NCI-H524 (cell line): ENCODE measurements at regions not wholly inside any gene's neighbourhood (a gene's known extent, or its start where the extent isn't known, plus 50 kb on each side); places are given as distances from the start of the nearest gene placed in this dataset.
"Not testable (repeated sequence)": the region's sequence is repeated elsewhere in the genome, so short reads cannot be mapped to it uniquely, and the experiment has no call there.

Experiments used
- DNase-seq, 2 experiments: peaks; one replicate each; lab custom pipeline; 2025; lab: John Stamatoyannopoulos, UW

DNA sequence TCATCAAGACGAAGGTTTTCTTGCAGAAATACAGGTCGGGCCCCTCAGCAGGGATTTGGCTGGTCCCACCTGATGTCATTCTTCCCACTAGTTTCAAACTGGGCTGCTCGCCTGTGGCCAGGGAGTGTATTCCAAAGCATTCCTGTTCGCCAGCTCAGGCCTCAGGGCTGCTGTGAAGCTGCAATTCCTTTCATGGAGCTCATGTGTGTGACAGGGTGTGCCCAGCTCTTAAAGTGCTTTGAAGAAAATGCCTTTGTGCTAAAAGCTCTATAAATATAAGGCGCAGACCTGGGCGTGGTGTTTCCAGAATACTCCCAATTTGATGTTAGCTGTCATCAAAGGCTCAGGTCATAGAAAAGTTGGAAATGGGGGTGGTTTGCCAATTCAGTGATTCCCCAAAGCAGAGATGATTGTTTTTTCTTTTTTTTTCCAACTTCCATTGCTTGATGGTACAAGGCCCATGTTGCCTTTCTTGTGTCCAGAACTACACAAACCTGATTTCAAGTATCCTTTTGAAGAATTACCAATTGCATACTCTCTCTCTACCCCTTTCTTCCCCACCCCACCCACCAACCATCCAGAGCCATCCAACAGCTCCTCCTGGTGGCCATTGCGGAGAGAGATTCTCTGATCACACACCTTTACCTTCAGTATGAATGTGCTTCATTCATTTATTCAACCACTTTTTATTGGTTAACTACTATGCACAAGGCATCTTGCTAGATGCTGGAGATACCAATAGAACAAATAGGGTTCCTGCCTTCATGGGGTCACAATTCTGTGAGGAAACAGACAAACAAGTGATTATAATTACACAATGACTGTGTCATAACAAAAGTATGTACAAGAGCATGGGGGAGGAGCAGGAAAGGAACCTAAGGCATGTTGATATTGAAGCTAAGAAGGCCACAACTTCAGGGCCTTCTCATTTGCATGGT is 297.3 kb upstream of the LYZL1 start:
- peak; percentile 11 to 26 for DNase-seq

DNA sequence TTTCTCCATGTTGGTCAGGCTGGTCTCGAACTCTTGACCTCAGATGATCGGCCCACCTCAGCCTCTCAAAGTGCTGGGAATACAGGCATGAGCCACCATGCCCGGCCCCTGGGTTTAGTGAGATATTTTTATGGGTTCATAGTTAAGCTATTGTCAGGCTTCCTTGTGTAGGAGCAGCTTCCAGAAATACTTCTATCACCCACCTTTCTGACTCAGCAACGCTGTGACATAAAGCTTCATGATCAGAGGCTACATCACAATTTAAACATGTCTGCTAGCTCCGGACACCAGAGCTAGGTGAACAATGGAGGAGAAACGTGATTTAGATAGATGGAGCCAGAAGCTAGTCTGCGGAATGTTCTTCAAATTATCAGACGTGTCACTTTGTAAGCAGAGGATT is 295.8 kb upstream of the LYZL1 start:
- no peak for DNase-seq

DNA sequence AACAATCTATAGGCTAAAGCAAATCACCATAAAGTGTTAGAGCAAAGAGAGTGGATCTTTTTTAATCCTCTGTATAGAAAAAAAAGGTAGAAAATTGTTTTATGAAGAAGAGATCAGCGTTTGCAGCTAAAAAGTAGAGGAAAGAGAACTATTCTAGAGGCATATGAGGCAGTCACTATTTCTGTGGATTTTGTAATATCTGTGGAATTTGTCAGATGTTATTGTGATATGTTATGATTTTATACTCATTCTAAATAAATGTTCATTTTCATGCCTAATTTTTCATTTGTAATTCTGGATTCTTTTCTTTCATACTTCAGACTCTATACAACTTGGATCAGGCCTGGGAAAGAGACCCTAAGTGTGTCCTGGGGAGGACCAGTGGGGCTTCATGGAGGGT is 295.0 kb upstream of the LYZL1 start:
- no peak for DNase-seq

DNA sequence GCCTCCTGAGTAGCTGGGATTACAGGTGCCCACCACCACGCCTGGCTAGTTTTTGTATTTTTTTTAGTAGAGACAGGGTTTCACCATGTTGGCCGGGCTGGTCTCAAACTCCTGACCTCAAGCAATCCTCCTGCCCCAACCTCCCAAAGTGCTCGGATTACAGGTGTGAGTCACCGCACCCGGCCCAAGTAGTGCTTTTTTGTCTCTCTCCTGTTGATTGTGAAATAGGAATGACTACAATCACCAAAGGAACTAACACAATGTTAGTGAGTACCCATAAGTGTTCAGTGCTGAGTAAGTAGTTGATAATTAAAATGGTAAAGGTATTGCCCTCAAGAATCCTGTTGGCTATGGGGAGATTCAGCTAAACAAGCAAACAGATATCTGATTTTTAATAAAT is 294.1 kb upstream of the LYZL1 start:
- DNase-seq: not testable (repeated sequence)

DNA sequence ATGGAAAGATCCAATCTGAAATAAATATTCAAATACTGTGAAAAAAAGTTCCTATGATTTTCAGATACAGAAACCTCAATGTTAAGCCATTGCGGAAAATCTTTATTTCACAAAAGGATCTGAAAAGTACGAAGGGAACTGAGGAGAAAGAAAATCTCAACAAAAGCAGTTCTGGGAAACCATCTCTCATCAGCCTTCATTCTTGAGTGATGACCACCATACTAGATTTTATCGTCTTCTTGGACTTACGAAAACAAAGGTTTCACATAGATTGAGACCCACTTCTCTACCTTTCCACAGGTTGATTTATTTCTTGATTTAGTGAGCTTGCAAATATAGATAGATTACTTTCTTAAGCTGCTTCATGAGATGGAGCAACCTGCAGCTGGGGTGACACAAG is 293.4 kb upstream of the LYZL1 start:
- no peak for DNase-seq

DNA sequence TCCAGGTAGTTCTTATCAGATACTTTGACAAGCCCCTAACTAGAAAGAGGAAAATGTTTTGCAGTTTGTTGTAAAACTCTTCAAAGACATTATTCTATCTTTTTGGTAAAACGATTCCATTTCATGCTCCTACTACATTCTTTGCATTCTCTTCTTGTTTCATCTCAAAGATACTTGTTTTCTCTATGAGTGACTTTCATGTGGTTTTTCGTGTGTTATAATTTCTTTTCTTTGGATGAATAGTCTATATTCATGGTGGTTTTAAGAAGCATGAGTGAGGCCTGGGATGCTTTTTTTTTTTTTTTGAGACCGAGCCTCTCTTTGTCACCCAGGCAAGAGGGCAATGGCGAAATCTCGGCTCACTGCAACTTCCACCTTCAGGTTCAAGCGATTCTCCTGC is 292.5 kb upstream of the LYZL1 start:
- no peak for DNase-seq

DNA sequence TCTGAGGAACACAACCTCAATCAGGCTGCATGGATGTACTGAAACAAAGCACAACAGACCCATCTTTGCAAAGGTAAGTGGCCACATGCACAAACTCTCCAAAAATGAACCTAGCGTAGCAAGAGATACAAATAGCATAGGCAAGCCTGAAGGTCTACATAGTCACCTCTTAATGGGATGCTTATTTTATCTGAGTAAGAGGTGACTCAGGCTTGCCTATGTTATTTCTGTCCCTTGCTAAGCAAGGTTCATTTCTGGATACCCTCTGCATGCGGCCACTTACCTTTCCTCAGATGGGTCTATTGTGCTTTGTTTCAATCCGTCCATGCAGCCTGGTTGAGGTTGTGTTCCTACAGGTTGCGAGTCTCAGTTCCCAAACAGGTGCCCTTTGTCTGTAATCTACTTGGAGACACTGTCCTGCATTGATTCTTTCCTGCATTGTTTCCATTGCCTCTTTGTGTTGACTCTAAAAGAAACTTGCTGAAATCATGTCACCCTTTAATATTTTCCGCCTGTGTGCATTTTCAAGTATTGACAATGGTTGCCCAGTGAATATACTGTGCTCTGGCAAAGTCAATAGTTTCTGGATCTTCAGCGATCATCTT is 291.8 kb upstream of the LYZL1 start:
- no peak for DNase-seq

DNA sequence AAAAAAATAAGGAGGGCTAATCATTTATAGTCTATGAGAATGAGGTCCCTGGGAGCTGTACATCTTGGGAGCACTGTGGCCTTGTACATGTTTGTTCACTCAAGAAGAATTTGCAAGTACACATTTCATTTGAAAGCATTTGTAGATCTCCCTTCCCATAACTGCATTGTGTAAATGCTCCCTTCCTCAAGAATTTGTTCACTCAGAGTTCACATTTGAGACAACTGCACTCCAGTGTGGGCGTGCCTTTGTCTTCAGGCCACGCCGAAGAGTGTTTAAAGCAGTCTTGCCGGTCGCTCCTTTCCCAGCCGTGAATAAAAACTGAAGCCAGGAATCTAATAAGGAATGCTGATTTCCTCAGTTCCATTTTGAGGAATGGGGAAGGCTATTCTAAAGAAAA is 291.1 kb upstream of the LYZL1 start:
- DNase-seq: no peak

DNA sequence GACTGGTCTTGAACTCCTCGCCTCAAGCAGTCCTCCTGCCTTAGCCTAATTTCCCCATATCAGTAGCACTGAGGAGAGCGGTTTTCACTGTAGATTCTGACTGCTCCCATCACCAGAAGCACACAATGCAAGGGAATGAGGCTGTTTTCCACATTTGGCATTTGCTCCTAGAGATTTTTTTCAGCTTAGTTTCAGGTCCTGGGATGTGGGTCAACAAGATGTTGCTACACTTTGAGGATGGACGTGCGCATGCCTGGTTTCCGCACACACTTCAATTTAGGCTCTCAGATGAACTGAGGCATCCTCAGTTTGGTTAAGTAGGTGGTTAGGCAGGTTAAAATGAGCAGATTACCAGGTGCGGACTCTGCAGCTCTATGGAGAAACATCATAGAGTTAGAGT is 287.1 kb upstream of the LYZL1 start:
- no peak for DNase-seq

DNA sequence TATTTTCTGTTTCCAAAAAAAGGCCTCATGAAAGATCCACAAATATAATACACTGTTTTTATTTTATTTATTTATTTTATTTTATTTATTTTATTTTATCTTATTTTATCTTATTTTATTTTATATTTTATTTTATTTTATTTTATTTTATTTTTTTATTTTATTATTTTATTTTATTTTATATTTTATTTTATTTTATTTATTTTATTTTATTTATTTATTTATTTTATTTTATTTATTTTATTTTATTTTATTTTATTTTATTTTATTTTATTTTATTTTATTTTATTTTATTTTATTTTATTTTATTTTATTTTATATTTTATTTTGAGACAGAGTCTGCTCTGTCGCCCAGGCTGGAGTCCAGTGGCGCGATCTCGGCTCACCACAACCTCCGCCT is 285.9 kb upstream of the LYZL1 start:
- not testable (repeated sequence) for DNase-seq

DNA sequence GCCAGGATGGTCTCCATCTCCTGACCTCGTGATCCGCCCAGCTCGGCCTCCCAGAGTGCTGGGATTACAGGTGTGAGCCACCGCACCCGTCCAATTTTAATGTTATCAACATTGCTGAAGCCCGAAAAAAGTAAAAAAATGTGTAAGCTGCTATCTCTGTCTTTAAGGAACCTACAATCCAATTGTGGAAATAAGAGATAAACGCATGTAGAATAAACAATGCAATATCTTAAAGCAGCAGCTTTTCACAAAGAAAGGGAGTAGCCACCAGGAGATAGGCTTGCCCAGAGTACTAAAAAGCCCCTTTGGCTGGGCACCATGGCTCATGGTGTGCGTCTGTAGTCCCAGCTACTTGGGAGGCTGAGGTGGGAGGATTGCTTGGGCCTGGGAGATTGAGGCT is 282.9 kb upstream of the LYZL1 start:
- no peak for DNase-seq

DNA sequence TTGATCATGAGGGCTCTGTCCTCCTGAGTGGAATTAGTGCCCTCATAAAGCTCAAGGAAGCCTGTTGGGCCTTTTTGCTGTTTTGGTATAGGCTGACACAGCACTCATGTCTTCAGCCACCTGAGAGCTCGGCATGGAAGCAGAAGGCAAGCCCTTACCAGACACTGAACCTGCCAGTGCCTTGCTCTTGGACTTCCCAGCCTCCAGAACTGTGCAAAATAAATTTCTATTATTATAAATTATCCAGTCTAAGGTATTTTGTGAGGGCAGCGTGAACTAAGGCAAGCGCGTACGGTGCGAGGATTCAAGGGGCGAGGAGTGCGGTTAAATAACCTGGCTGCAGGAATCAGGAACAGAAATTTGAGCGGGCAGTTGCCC is 281.5 kb upstream of the LYZL1 start:
- no peak for DNase-seq

DNA sequence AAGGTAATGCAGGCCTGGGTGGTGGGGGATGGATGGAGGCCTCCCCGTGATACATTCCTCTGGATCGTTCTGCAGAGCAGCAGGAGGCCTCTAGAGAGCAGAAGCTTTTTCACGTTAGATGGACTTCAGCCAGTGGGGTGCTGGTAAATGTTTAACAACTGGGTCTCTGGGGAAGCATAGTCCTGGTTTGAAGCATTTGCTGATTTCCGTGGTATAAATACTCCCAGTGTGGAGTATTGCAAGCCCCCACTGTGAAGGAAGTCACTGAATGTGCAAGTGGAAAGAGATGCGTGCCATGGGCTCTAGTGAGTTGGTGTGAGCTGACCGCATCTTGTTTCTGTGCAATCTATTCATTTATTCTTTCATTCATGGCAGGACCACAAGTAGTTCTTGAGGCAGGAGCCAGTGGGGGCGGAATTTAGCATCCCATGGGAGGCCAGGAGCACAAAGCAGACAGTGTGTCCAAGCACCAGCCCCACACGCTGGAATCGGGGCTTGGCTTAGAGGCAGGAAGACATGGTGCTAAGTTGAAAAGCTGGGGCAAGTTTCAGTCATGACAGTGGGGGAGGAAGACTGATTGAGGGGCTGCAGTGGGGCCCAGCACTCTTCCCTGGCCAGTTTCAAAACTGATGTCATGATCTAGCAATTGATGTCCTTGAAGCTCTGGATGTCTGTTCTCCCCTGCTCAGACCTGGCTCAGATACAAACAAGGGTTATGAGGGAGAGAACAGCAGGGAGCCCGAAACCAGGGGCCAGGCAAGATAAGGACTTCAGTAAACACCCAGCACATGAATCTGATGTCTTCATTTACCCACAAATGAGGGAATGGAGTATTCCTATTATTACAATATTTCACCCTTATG is 280.9 kb upstream of the LYZL1 start:
- no peak for DNase-seq

DNA sequence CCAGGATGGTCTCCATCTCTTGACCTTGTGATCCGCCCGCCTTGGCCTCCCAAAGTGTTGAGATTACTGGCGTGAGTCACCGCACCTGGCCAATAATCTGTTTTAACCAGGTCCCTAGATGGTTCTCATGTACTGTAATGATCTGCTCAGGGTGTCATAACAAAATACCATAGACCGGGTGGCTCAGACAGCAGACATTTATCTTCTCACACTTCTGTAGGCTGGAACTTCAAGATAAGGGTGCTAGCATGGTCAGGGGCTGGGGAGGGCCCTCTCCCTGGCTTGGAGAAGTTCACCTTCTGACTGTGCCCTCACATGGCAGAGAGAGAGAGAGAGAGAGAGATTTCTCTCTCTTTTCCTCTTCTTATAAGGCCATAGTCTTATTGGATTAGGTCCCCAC is 279.4 kb upstream of the LYZL1 start:
- no peak for DNase-seq

DNA sequence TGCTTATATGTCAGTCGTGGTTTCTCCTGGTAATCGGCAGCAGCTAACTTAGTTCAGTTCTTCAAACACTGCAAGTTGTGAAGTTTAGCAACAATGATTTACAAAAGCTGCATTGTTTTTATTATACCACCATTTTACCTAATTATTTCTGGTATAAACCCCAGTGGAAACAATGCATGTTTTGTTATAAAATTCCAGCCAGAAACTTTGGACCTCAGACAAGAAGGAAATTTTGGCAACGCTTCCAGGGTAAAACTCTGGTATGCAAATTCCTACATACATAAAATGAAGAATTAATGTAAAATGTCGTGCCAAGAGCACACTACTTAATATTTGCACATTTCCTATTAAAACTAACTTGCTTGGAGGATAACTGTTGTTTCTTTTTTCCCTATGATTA is 277.4 kb upstream of the LYZL1 start:
- no peak for DNase-seq

DNA sequence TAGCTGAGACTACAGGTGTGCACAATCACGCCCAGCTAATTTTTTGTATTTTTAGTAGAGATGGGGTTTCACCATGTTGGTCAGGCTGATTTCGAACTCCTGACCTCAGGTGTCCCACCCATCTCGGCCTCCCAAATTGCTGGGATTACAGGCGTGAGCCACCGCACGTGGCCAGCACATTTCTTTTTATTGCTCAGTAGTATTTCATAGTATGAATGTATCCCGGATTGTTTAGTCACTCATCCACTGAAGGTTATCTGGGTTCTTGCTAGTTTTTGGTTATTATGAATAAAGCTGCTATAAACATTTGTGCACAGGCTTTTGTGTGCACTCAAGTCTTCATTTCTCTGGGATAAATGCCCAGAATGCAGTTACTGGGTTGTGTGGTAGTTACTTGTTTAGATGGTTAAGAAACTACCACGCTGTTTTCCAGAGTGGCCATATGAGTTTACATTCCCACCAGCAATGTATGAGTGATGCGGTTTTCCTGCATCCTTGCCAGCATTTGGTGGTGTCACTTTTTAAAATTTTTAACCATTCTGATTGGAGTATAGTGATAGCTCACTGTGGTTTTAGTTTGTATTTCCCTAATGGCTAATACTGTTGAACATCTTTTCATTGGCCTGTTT is 275.8 kb upstream of the LYZL1 start:
- no peak for DNase-seq

DNA sequence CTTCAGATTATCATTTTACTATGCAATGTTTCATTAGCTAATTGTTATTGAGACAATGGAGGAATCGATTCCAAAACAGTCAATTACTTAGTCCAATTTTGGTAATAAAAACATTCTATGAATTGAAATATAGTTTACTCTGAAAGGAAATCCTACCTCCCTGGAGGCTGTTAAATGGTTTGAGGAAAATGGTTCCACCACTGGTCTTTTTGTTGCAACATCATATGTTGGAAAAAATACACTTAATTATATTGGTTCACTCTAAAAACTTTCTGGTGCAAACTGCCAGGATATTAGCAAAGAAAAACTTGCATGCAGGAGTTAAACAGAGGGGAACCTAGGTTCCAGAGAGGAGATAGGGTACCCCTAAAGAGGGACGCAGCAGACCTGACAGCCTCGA is 267.3 kb upstream of the LYZL1 start:
- DNase-seq: no peak

DNA sequence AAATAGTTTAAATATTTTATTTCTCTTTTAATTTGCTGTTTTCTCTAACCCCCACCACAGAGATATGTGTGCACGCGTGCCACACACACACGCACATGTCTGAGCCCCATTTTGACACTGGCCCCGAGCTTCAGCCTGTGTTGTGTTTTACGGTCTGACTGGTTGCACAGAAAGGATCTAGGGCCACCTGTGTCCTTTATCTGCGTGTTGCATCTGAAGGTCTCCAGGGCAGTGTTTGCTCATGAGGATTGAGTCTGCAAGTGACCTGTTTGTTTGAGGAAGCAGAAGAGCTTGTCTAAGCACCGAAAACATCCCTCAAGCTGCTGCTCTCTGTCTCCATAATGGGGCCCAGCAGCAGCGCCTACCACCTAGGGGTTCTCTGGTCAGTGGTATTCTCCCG is 266.4 kb upstream of the LYZL1 start:
- no peak for DNase-seq

DNA sequence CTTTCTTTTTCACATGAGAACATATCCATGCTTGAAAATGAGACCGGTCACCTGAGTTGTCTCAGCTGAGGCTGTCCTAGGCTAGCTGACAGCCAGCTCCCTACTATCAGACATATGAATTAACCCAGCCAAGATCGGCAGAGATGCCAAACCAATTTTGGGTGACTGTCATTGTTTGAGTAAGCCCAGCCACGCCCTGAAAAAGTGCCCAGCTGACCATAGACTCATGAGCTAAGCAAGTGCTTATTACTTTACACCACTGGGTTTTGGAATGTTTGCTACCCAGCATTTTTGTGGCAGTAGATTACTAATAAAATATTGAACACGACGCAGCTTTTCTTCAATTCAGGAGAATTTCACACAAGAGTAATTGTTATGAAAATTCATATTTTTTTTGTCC is 265.2 kb upstream of the LYZL1 start:
- no peak for DNase-seq

DNA sequence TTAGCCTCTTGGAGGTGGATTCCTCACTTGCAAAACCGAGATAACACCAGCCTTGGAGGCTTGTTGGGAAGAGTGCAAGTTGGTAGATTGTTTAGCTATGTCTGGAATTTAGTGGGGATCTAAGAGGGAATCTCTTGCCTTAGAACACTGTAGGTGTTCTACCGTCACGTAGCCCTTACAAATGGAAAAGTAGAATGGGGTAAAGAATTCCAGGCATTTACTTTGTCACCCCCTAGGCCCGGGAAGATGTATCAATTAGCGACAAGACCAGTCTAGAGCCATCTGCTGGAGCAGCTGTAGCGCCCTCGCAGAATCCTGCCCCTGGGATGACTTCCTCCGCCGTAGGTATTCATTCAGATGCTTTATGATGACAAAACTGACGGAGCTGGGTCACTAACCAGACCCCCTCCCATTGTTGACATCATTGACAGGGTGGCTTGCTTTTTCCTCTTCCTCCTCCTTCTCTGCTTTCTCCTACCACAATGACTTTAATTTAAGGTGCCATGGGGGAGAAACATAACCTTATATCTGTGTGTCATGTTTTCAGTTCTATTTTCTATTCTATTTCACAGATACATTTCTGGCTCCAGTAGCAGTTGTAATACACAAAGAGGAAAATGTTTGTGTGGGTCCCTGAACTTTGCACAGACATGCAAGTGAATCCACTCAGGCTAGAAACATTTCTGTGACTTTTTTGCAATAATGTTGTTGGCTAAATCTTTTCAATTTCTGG is 262.6 kb upstream of the LYZL1 start:
- DNase-seq: no peak

DNA sequence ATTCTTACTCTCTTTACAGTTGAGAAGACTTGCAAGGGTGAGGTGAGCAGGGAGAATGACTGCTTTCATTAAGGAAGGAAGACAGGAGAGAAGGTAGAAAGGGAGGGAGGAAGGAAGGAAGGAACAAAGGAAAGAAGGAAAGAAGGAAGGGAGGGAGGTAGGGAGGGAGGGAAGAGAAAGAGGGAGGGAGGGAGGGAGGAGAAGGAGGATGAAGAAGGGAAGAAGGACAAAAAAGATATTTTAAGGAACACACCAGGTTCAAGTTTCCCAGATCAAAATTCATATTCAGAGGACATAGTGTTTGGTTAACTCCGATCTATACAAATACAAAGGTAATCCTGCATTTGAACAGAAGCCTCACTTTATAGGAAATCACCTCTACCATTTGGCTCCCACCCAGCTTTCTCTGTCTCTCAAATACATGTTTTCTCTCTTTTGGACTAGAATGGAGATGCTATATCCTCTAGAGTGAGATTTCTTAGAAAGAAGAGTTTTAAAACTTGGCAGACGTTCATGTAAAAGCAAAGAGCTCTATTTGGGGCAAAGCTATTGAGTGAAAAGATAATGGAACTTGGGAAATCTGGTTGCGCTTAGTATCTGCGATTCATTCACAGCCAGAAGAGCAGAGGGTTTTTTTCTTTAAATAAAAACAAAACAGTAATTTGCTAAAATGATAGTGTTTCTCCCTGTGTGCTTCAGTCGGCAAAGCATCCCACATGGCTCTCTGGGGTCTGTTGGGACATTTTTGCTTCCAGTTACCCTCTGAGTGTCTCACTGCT is 261.9 kb upstream of the LYZL1 start:
- no peak for DNase-seq
